H1 (cell line): ENCODE measurements at regions not wholly inside any gene's neighbourhood (a gene's known extent, or its start where the extent isn't known, plus 50 kb on each side); places are given as distances from the start of the nearest gene placed in this dataset.

Experiments used
- CTCF ChIA-PET: fragments of 300-600 bp; sonication (Branson Sonifier 250); formaldehyde crosslinking; loops from one replicate; lab custom pipeline; 2021; ENCODE audit not compliant: partially characterized antibody; lab: Charles Lee
- POLR2A ChIA-PET: fragments of 300-600 bp; sonication (Branson Sonifier 250); formaldehyde crosslinking; loops from one replicate; lab custom pipeline; 2021; ENCODE audit warnings: inconsistent platforms; ENCODE audit not compliant: partially characterized antibody; lab: Charles Lee
- DNase-seq, 2 experiments: peaks; one replicate each; pipeline versions ENCODE4 v3.0.0 to v3.0.0-alpha.2; 2010 to 2022; ENCODE audit warnings: low spot score in 2 of 2, low read depth in 1 of 2, mixed read lengths in 1 of 2
- FAIRE-seq: peaks from 2 replicates; lab custom pipeline; 2011; peaks lifted over from hg19 to GRCh38; lab: Jason Lieb, UNC
- H2AFZ ChIP-seq: 2 replicates; pipeline ENCODE4 v1.8.1; 2012; ENCODE audit warnings: low read length, inconsistent platforms
- H2AK5ac ChIP-seq: 2 replicates; pipeline ENCODE4 v1.6.1; 2013; ENCODE audit warnings: low read depth, low read length
- H2BK120ac ChIP-seq: replicated peaks from 2 replicates; pipeline ENCODE3; 2013; ENCODE audit warnings: low read depth, low read length, inconsistent platforms
- H2BK12ac ChIP-seq: 2 replicates; pipeline ENCODE4 v1.6.1; 2013; ENCODE audit warnings: low read depth, low read length
- H2BK15ac ChIP-seq: 2 replicates; pipeline ENCODE4 v1.6.1; 2013; ENCODE audit warnings: low read length
- H2BK20ac ChIP-seq: 2 replicates; pipeline ENCODE4 v1.6.1; 2013; ENCODE audit warnings: low read length
- H2BK5ac ChIP-seq: 2 replicates; pipeline ENCODE4 v1.6.1; 2013; ENCODE audit warnings: low read depth, low read length
- H3K14ac ChIP-seq: 2 replicates; pipeline ENCODE4 v1.6.1; 2013; ENCODE audit warnings: inconsistent platforms; ENCODE audit not compliant: insufficient read length
- H3K18ac ChIP-seq: 2 replicates; pipeline ENCODE4 v1.6.1; 2013; ENCODE audit warnings: low read length; ENCODE audit errors: extremely low read depth
- H3K23ac ChIP-seq: 2 replicates; pipeline ENCODE4 v1.6.1; 2013; ENCODE audit warnings: inconsistent platforms; ENCODE audit not compliant: insufficient read length
- H3K23me2 ChIP-seq: 2 replicates; pipeline ENCODE4 v1.6.1; 2013; ENCODE audit warnings: low read depth, low read length
- H3K27ac ChIP-seq: 2 replicates; pipeline ENCODE4 v1.6.1; 2011; ENCODE audit warnings: low read depth, low read length, inconsistent platforms
- H3K27me3 ChIP-seq, 4 experiments: replicated peaks in 1 of 4; 1 replicate in 1 of 4; 2 replicates in 3 of 4; pipeline versions ENCODE4 v1.6.1 to v1.8.1; 2011 to 2013; ENCODE audit warnings: low read length in 3 of 4, mild to moderate bottlenecking in 3 of 4, inconsistent platforms in 2 of 4, mixed read lengths in 2 of 4, moderate library complexity in 1 of 4; ENCODE audit not compliant: control insufficient read depth in 3 of 4, insufficient read depth in 3 of 4; ENCODE audit errors: extremely low read depth in 1 of 4
- H3K36me3 ChIP-seq, 4 experiments: 2 replicates each; pipeline versions ENCODE4 v1.6.1 to v1.8.1; 2011 to 2013; ENCODE audit warnings: mild to moderate bottlenecking in 4 of 4, low read length in 3 of 4, moderate library complexity in 2 of 4, control low read depth in 1 of 4, inconsistent platforms in 1 of 4; ENCODE audit not compliant: insufficient read depth in 4 of 4, control insufficient read depth in 2 of 4
- H3K4ac ChIP-seq: replicated peaks from 2 replicates; pipeline ENCODE3; 2013; ENCODE audit warnings: low read length, low read depth, mixed read lengths, inconsistent platforms; ENCODE audit not compliant: insufficient read length
- H3K4me1 ChIP-seq, 4 experiments: replicated peaks in 1 of 4; 1 replicate in 1 of 4; 2 replicates in 3 of 4; pipeline versions ENCODE4 v1.6.1 to v1.8.1; 2011 to 2013; ENCODE audit warnings: low read length in 3 of 4, inconsistent platforms in 2 of 4, mixed read lengths in 1 of 4; ENCODE audit not compliant: insufficient read depth in 4 of 4, control insufficient read depth in 3 of 4
- H3K4me2 ChIP-seq, 2 experiments: 2 replicates each; pipeline versions ENCODE4 v1.6.1 to v1.8.1; 2011 to 2013; ENCODE audit warnings: low read depth in 2 of 2, low read length in 2 of 2, control low read depth in 1 of 2, inconsistent platforms in 1 of 2, mild to moderate bottlenecking in 1 of 2; ENCODE audit not compliant: insufficient read depth in 1 of 2
- H3K4me3 ChIP-seq, 4 experiments: fragments of 200-600, 300-600 bp in 1 of 4; sonication (generic), shearing (Covaris generic), sonication (Bioruptor Twin) in 1 of 4; 2 replicates each; pipeline versions ENCODE4 v1.5.1 to v1.8.1; 2011 to 2016; ENCODE audit warnings: low read length in 4 of 4, low read depth in 3 of 4, control low read depth in 2 of 4, inconsistent platforms in 2 of 4, mild to moderate bottlenecking in 2 of 4, mixed read lengths in 1 of 4, moderate library complexity in 1 of 4; ENCODE audit not compliant: insufficient read depth in 2 of 4; ENCODE audit errors: extremely low read depth in 1 of 4
- H3K56ac ChIP-seq: replicated peaks from 2 replicates; pipeline ENCODE3; 2013; ENCODE audit warnings: low read depth, mild to moderate bottlenecking, mixed read lengths, low read length, inconsistent platforms; ENCODE audit not compliant: insufficient read length
- H3K79me1 ChIP-seq: 2 replicates; pipeline ENCODE4 v1.6.1; 2013; ENCODE audit warnings: low read depth, low read length, control low read depth
- H3K79me2 ChIP-seq, 2 experiments: 2 replicates each; pipeline versions ENCODE4 v1.6.1 to v1.8.1; 2012 to 2013; ENCODE audit warnings: low read length in 2 of 2, mild to moderate bottlenecking in 2 of 2, inconsistent platforms in 1 of 2; ENCODE audit not compliant: insufficient read depth in 2 of 2, control insufficient read depth in 1 of 2
- H3K9ac ChIP-seq, 4 experiments: replicated peaks in 1 of 4; 1 replicate in 1 of 4; 2 replicates in 3 of 4; pipeline versions ENCODE4 v1.6.1 to v1.8.1; 2011 to 2013; ENCODE audit warnings: low read depth in 3 of 4, low read length in 3 of 4, control low read depth in 2 of 4, mild to moderate bottlenecking in 2 of 4, moderate library complexity in 2 of 4, inconsistent platforms in 1 of 4; ENCODE audit errors: extremely low read depth in 1 of 4
- H3K9me3 ChIP-seq, 2 experiments: 2 replicates each; pipeline versions ENCODE4 v1.6.1 to v1.8.1; 2012 to 2013; ENCODE audit warnings: mild to moderate bottlenecking in 2 of 2, moderate library complexity in 2 of 2, control low read depth in 1 of 2, inconsistent platforms in 1 of 2, low read depth in 1 of 2, low read length in 1 of 2, mixed read lengths in 1 of 2; ENCODE audit not compliant: insufficient read depth in 2 of 2
- H4K20me1 ChIP-seq, 2 experiments: replicated peaks in 1 of 2; 2 replicates each; pipeline versions ENCODE3 to v1.8.1; 2011 to 2013; ENCODE audit warnings: inconsistent platforms in 2 of 2, low read length in 2 of 2, mild to moderate bottlenecking in 1 of 2; ENCODE audit not compliant: insufficient read depth in 2 of 2, control insufficient read depth in 1 of 2
- H4K5ac ChIP-seq: 2 replicates; pipeline ENCODE4 v1.6.1; 2013; ENCODE audit warnings: low read length, low read depth, mixed read lengths, inconsistent platforms; ENCODE audit not compliant: insufficient read length
- H4K8ac ChIP-seq: 2 replicates; pipeline ENCODE4 v1.8.0; 2013; ENCODE audit warnings: mild to moderate bottlenecking, moderate library complexity, low read length, inconsistent platforms; ENCODE audit not compliant: insufficient read depth; ENCODE audit errors: extremely low read depth
- H4K91ac ChIP-seq: replicated peaks from 2 replicates; pipeline ENCODE3; 2013; ENCODE audit warnings: low read length, mixed read lengths, inconsistent platforms; ENCODE audit not compliant: insufficient read length
- YY1 ChIP-seq: IDR thresholded peaks from 2 replicates; pipeline ENCODE4 v1.6.1; 2011; ENCODE audit warnings: low read depth, mild to moderate bottlenecking, low read length
- WGBS, 2 experiments: shearing (Covaris generic) in 1 of 2; methylation state at CpG; one replicate each; pipeline versions ENCODE4 v1.1.6 to v1.1.7; 2013 to 2015; ENCODE audit warnings: low lambda C conversion rate in 2 of 2, mixed read lengths in 2 of 2, inconsistent platforms in 1 of 2, low coverage in 1 of 2, missing lambda C conversion rate in 1 of 2; ENCODE audit not compliant: insufficient replicate concordance in 2 of 2, insufficient coverage in 1 of 2, insufficient read length in 1 of 2; ENCODE audit errors: extremely low coverage in 1 of 2, missing lambda C conversion rate in 1 of 2; 5-methylcytosine and 5-hydroxymethylcytosine counted together

DNA sequence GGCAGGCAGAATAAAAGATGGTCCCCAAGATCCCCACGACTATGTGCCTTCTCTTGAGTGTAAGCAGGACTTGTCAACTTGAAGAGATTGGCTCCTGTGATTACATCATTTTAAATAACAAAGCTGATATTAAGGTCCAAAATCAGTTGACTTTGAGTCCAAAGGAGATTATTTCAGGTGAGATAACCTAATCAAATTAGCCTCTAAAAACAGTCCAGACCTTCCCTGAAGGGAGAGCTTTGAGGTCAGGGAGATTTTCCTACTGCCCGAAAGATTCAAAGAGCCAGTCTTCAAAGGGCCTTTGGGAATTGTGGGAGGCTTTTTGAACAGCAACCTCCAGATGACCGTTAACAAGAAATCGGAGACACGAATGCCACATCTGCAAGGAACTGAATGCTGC is 51.5 kb upstream of the NCAM2 start:
- Histone ChIP-seq H3K4ac (no peak overlapping the region), H3K56ac (no peak overlapping the region), H4K20me1 (no peaks in the 10 kb centered on the region), H3K4me3 (no peak overlapping the region), H2BK20ac (no peak overlapping the region), H3K4me1 (no peaks in the 10 kb centered on the region), H4K5ac (no peak overlapping the region), H3K9ac (no peak overlapping the region), H2BK12ac (no peak overlapping the region), H3K27me3 (no peaks in the 10 kb centered on the region; a peak in 1 of 7 replicates), H3K79me1 (no peaks in the 10 kb centered on the region), H2BK120ac (no peak overlapping the region), H2BK5ac (no peak overlapping the region), H3K18ac (no peak overlapping the region), H3K14ac (no peak overlapping the region), H3K4me2 (no peak overlapping the region), H2AFZ (peak overlapping the region; percentile 49; the same call in 1 of the 2 replicates), H3K9me3 (no peaks in the 10 kb centered on the region), H3K23ac (no peak overlapping the region), H4K8ac (no peak overlapping the region), H4K91ac (no peak overlapping the region), H3K79me2 (no peaks in the 10 kb centered on the region), H2AK5ac (no peak overlapping the region), H3K23me2 (no peaks in the 10 kb centered on the region; the same call in 1 of the 2 replicates), H2BK15ac (no peak overlapping the region; the same call in 1 of the 2 replicates), H3K36me3 (no peaks in the 10 kb centered on the region), H3K27ac (no peak overlapping the region)
- CTCF ChIA-PET: interaction anchor here (0.9 kb wide), 1 partner anchor 25 kb away, joined by 4 read pairs; no protein-coding TSS in a partner anchor
- FAIRE-seq (no peak), DNase-seq (no peak)
- 86% methylated on average over 5 of the region's 5 CpGs; no CpG with 5 or more reads in 1 of the 2 experiments for WGBS, 2 experiments
- POLR2A ChIA-PET: no interaction called here
- no peak for TF ChIP-seq YY1
